ENCODE measurements at regions not wholly inside any gene's neighbourhood (a gene's known extent, or its start where the extent isn't known, plus 50 kb on each side); places are given as distances from the start of the nearest gene placed in this dataset.

- TF ChIP-seq CTCF (IDR thresholded peaks at IDR 0.05 in 4 of 5, conservative IDR thresholded peaks at IDR 0.05 in 1 of 5) (no peak), POLR2A (IDR thresholded peaks at IDR 0.05) (no peak)
Observed at GRCh38 chr2:21244161-21244560, 120.4 kb downstream of the TDRD15 start.

All from gastrocnemius medialis (tissue), 4 donors.